ENCODE measurements at regions not wholly inside any gene's neighbourhood (a gene's known extent, or its start where the extent isn't known, plus 50 kb on each side); places are given as distances from the start of the nearest gene placed in this dataset.

GRCh38 chr4:181687116-181687515, 556.1 kb upstream of the TENM3 start:
- Histone ChIP-seq H3K27ac (no peak overlapping the region), H3K4me1 (ENCODE audit: control insufficient read depth in 1 of 2, insufficient read depth in 1 of 2, low read depth in 1 of 2, low read length in 1 of 2) (no peaks in the 10 kb centered on the region), H3K27me3 (no peaks in the 10 kb centered on the region), H3K4me3 (ENCODE audit: low read depth in 1 of 2, low read length in 1 of 2) (no peak overlapping the region), H3K9me3 (no peaks in the 10 kb centered on the region), H3K36me3 (no peaks in the 10 kb centered on the region)
- no peak for TF ChIP-seq CTCF (IDR thresholded peaks at IDR 0.05)

GRCh38 chr4:181688432-181688831, 554.8 kb upstream of the TENM3 start:
- H3K27me3 ChIP-seq, result no peaks in the 10 kb centered on the region
- no peaks in the 10 kb centered on the region for H3K4me1 ChIP-seq (ENCODE audit: control insufficient read depth in 1 of 2, insufficient read depth in 1 of 2, low read depth in 1 of 2, low read length in 1 of 2)
- TF ChIP-seq CTCF (IDR thresholded peaks at IDR 0.05), result no peak
- no peaks in the 10 kb centered on the region for H3K9me3 ChIP-seq
- H3K4me3 ChIP-seq (ENCODE audit: low read depth in 1 of 2, low read length in 1 of 2), result no peak overlapping the region
- H3K27ac ChIP-seq, result no peak overlapping the region
- no peaks in the 10 kb centered on the region for H3K36me3 ChIP-seq

GRCh38 chr4:181688872-181689271, 554.3 kb upstream of the TENM3 start:
- no peaks in the 10 kb centered on the region for H3K36me3 ChIP-seq
- H3K4me1 ChIP-seq (ENCODE audit: control insufficient read depth in 1 of 2, insufficient read depth in 1 of 2, low read depth in 1 of 2, low read length in 1 of 2), result no peaks in the 10 kb centered on the region
- H3K4me3 ChIP-seq (ENCODE audit: low read depth in 1 of 2, low read length in 1 of 2), result no peak overlapping the region
- H3K27me3 ChIP-seq, result no peaks in the 10 kb centered on the region
- no peak for TF ChIP-seq CTCF (IDR thresholded peaks at IDR 0.05)
- no peaks in the 10 kb centered on the region for H3K9me3 ChIP-seq
- H3K27ac ChIP-seq, result no peak overlapping the region

- Histone ChIP-seq H3K4me1 (ENCODE audit: control insufficient read depth in 1 of 2, insufficient read depth in 1 of 2, low read depth in 1 of 2, low read length in 1 of 2) (no peaks in the 10 kb centered on the region), H3K4me3 (ENCODE audit: low read depth in 1 of 2, low read length in 1 of 2) (no peak overlapping the region)
- no peak for TF ChIP-seq CTCF (IDR thresholded peaks at IDR 0.05)
Observed at GRCh38 chr4:181690498-181690897, 552.7 kb upstream of the TENM3 start.

GRCh38 chr4:181692965-181693364, 550.2 kb upstream of the TENM3 start:
- H3K4me3 ChIP-seq (ENCODE audit: low read depth in 1 of 2, low read length in 1 of 2), result no peak overlapping the region
- H3K27me3 ChIP-seq, result no peaks in the 10 kb centered on the region
- H3K9me3 ChIP-seq, result no peaks in the 10 kb centered on the region
- TF ChIP-seq CTCF (IDR thresholded peaks at IDR 0.05), result no peak
- H3K4me1 ChIP-seq (ENCODE audit: control insufficient read depth in 1 of 2, insufficient read depth in 1 of 2, low read depth in 1 of 2, low read length in 1 of 2), result no peaks in the 10 kb centered on the region
- H3K36me3 ChIP-seq, result no peaks in the 10 kb centered on the region
- no peak overlapping the region for H3K27ac ChIP-seq

More at GRCh38 chr4:181690498-181690897, 552.7 kb upstream of the TENM3 start:
- no peak overlapping the region for H3K27ac ChIP-seq
- H3K9me3 ChIP-seq, result no peaks in the 10 kb centered on the region
- H3K27me3 ChIP-seq, result no peaks in the 10 kb centered on the region
- H3K36me3 ChIP-seq, result no peaks in the 10 kb centered on the region

GRCh38 chr4:181693517-181693916, 549.7 kb upstream of the TENM3 start:
- H3K27me3 ChIP-seq, result no peaks in the 10 kb centered on the region
- no peak overlapping the region for H3K27ac ChIP-seq
- no peaks in the 10 kb centered on the region for H3K4me1 ChIP-seq (ENCODE audit: control insufficient read depth in 1 of 2, insufficient read depth in 1 of 2, low read depth in 1 of 2, low read length in 1 of 2)
- H3K4me3 ChIP-seq (ENCODE audit: low read depth in 1 of 2, low read length in 1 of 2), result no peak overlapping the region
- H3K9me3 ChIP-seq, result no peaks in the 10 kb centered on the region
- TF ChIP-seq CTCF (IDR thresholded peaks at IDR 0.05), result no peak
- no peaks in the 10 kb centered on the region for H3K36me3 ChIP-seq
